Ovary (tissue), 3 donors: ENCODE measurements at regions not wholly inside any gene's neighbourhood (a gene's known extent, or its start where the extent isn't known, plus 50 kb on each side); places are given as distances from the start of the nearest gene placed in this dataset.

Experiments
- CTCF ChIP-seq, 3 donors: fragments of 450-650 bp in 2 of 3; fragments of 200-600 bp in 1 of 3; IDR thresholded peaks; one replicate each; pipeline versions ENCODE4 v1.5.1 to v1.8.0; 2016 to 2022; ENCODE audit warnings: antibody characterized with exemption in 3 of 3, mild to moderate bottlenecking in 1 of 3
- POLR2A ChIP-seq: fragments of 450-650 bp; IDR thresholded peaks from one replicate; pipeline ENCODE4 v1.6.1; 2017; ENCODE audit warnings: antibody characterized with exemption, mild to moderate bottlenecking, moderate library complexity
- donor health status: DM: no; HTN: no; CAD: no.

- TF ChIP-seq CTCF (IDR thresholded peaks at IDR 0.05) (no peak), POLR2A (no peak)
These were observed 153.0 kb downstream of the ICE1 start for GRCh38 chr5:5575461-5575860.
